ENCODE measurements at regions not wholly inside any gene's neighbourhood (a gene's known extent, or its start where the extent isn't known, plus 50 kb on each side); places are given as distances from the start of the nearest gene placed in this dataset.

GRCh38 chr18:37778417-37779165 lies 213.0 kb upstream of the CELF4 start:
- DNase-seq (ENCODE audit: low read depth in 3 of 3), result peak; percentile 10 to 16 (median 16)

GRCh38 chr18:37769826-37770225 lies 204.2 kb upstream of the CELF4 start:
- no peak for DNase-seq (ENCODE audit: low read depth in 3 of 3)

GRCh38 chr18:37764541-37765288 lies 199.1 kb upstream of the CELF4 start:
- DNase-seq (ENCODE audit: low read depth in 3 of 3), result no peak

GRCh38 chr18:37762076-37762621 lies 196.6 kb upstream of the CELF4 start:
- DNase-seq (ENCODE audit: low read depth in 3 of 3), result no peak

GRCh38 chr18:37754141-37754540 lies 188.5 kb upstream of the CELF4 start:
- no peak for DNase-seq (ENCODE audit: low read depth in 3 of 3)

- DNase-seq (ENCODE audit: low read depth in 3 of 3), result no peak
These were observed 176.8 kb upstream of the CELF4 start for GRCh38 chr18:37742436-37742835.

GRCh38 chr18:37741032-37741623 lies 175.5 kb upstream of the CELF4 start:
- no peak for DNase-seq (ENCODE audit: low read depth in 3 of 3)

GRCh38 chr18:37734406-37734805 lies 168.8 kb upstream of the CELF4 start:
- DNase-seq (ENCODE audit: low read depth in 3 of 3), result no peak

- DNase-seq (ENCODE audit: low read depth in 3 of 3), result no peak
These were observed 164.1 kb upstream of the CELF4 start for GRCh38 chr18:37729716-37730115.

- no peak for DNase-seq (ENCODE audit: low read depth in 3 of 3)
These were observed 158.6 kb upstream of the CELF4 start for GRCh38 chr18:37724206-37724605.

GRCh38 chr18:37721544-37722522 lies 156.2 kb upstream of the CELF4 start:
- no peak for DNase-seq (ENCODE audit: low read depth in 3 of 3)

- no peak for DNase-seq (ENCODE audit: low read depth in 3 of 3)
These were observed 155.1 kb upstream of the CELF4 start for GRCh38 chr18:37720663-37721062.

- DNase-seq (ENCODE audit: low read depth in 3 of 3), result no peak
These were observed 152.1 kb upstream of the CELF4 start for GRCh38 chr18:37717656-37718055.

GRCh38 chr18:37717098-37717497 lies 151.5 kb upstream of the CELF4 start:
- no peak for DNase-seq (ENCODE audit: low read depth in 3 of 3)

- no peak for DNase-seq (ENCODE audit: low read depth in 3 of 3)
These were observed 150.6 kb upstream of the CELF4 start for GRCh38 chr18:37716106-37716735.

- DNase-seq (ENCODE audit: low read depth in 3 of 3), result no peak
These were observed 149.1 kb upstream of the CELF4 start for GRCh38 chr18:37714691-37715090.

- DNase-seq (ENCODE audit: low read depth in 3 of 3), result no peak
These were observed 147.2 kb upstream of the CELF4 start for GRCh38 chr18:37712776-37713175.

- no peak for DNase-seq (ENCODE audit: low read depth in 3 of 3)
These were observed 146.3 kb upstream of the CELF4 start for GRCh38 chr18:37711766-37712505.

GRCh38 chr18:37710726-37711125 lies 145.1 kb upstream of the CELF4 start:
- no peak for DNase-seq (ENCODE audit: low read depth in 3 of 3)

GRCh38 chr18:37709740-37710139 lies 144.1 kb upstream of the CELF4 start:
- no peak for DNase-seq (ENCODE audit: low read depth in 3 of 3)

Measured in stimulated activated CD4-positive, alpha-beta T cell treated with anti-CD3 and anti-CD28 coated beads, TNF-alpha, amount 100 ng/mL, for 48 hours (primary cell).